HepG2 (cell line): ENCODE measurements at regions not wholly inside any gene's neighbourhood (a gene's known extent, or its start where the extent isn't known, plus 50 kb on each side); places are given as distances from the start of the nearest gene placed in this dataset.

Experiments
- ATAC-seq: fragments of 200-7000 bp; cut with Tn5 transposase; 3 replicates; pipeline ENCODE4 v1.9.1; 2020; ENCODE audit warnings: mild to moderate bottlenecking, moderate library complexity
- BruUV-seq: library from RNA; stranded (reverse); fragments of 400-500 nt; replicated peaks from 2 replicates; lab custom pipeline; 2021; lab: Mats Ljungman, UMichigan
- CTCF ChIA-PET: fragments of 300-600 bp; formaldehyde crosslinking; extraction: SDS; loops from one replicate; lab custom pipeline; 2021; ENCODE audit warnings: low total read pairs, inconsistent platforms, low intra/inter-chr PET ratio; lab: Yijun Ruan, JAX
- POLR2A ChIA-PET: fragments of 350-600 bp; sonication (Branson Sonifier 250); formaldehyde crosslinking; loops from one replicate; lab custom pipeline; 2020; ENCODE audit warnings: antibody characterized with exemption, inconsistent platforms; lab: Yijun Ruan, JAX
- DNase-seq: peaks from one replicate; pipeline ENCODE4 v3.0.0-alpha.2; 2015; ENCODE audit warnings: low spot score
- FAIRE-seq: peaks from 3 replicates; lab custom pipeline; 2011; peaks lifted over from hg19 to GRCh38; lab: Jason Lieb, UNC
- H2AFZ ChIP-seq: one replicate; pipeline ENCODE4 v1.6.1; 2011; ENCODE audit warnings: low read length, inconsistent platforms
- H3K27ac ChIP-seq: fragments of 300-600 bp; 3 replicates; pipeline ENCODE4 v1.8.0; 2011; ENCODE audit warnings: mixed run types, mild to moderate bottlenecking, mixed read lengths, low read length, inconsistent platforms; ENCODE audit not compliant: insufficient read depth; ENCODE audit errors: extremely low read length
- H3K27me3 ChIP-seq, 2 experiments: fragments of 200-600 bp in 1 of 2; 2 replicates in 1 of 2; 3 replicates in 1 of 2; pipeline versions ENCODE4 v1.6.0 to v1.8.0; 2011; ENCODE audit warnings: low read length in 2 of 2, mild to moderate bottlenecking in 2 of 2, moderate library complexity in 2 of 2, inconsistent platforms in 1 of 2; ENCODE audit not compliant: insufficient read depth in 2 of 2, control insufficient read depth in 1 of 2
- H3K36me3 ChIP-seq, 2 experiments: fragments of 200-600 bp in 1 of 2; replicated peaks in 1 of 2; 2 replicates in 1 of 2; 3 replicates in 1 of 2; pipeline versions ENCODE4 v1.5.1 to v1.8.0; 2011; ENCODE audit warnings: low read length in 2 of 2, inconsistent platforms in 1 of 2; ENCODE audit not compliant: insufficient read depth in 2 of 2, control insufficient read depth in 1 of 2
- H3K4me1 ChIP-seq: 2 replicates; pipeline ENCODE4 v1.5.1; 2012; ENCODE audit warnings: low read length, inconsistent platforms; ENCODE audit not compliant: insufficient read depth
- H3K4me2 ChIP-seq: 2 replicates; pipeline ENCODE4 v1.6.0; 2011; ENCODE audit warnings: low read depth, low read length, inconsistent platforms
- H3K4me3 ChIP-seq, 3 experiments: fragments of 200-600 bp in 1 of 3; sonication (generic), shearing (Covaris generic) in 1 of 3; replicated peaks in 1 of 3; 2 replicates each; pipeline ENCODE4 v1.5.1; 2011 to 2016; ENCODE audit warnings: low read length in 3 of 3, inconsistent platforms in 2 of 3, low read depth in 2 of 3, mild to moderate bottlenecking in 2 of 3, control low read depth in 1 of 3, mixed read lengths in 1 of 3; ENCODE audit not compliant: insufficient read depth in 1 of 3
- H3K79me2 ChIP-seq: one replicate; pipeline ENCODE4 v1.6.1; 2011; ENCODE audit warnings: low read length, inconsistent platforms; ENCODE audit not compliant: insufficient read depth
- H3K9ac ChIP-seq: 2 replicates; pipeline ENCODE4 v1.6.0; 2011; ENCODE audit warnings: mild to moderate bottlenecking, low read depth, low read length, inconsistent platforms; ENCODE audit not compliant: insufficient read depth
- H3K9me3 ChIP-seq: 2 replicates; pipeline ENCODE4 v1.5.1; 2012; ENCODE audit warnings: mild to moderate bottlenecking, low read length
- H4K20me1 ChIP-seq: 2 replicates; pipeline ENCODE4 v1.6.0; 2011; ENCODE audit warnings: inconsistent platforms, mild to moderate bottlenecking, low read length, moderate library complexity; ENCODE audit not compliant: insufficient read depth
- NFAT5 ChIP-seq: sonication (generic); formaldehyde crosslinking; IDR thresholded peaks from 2 replicates; pipeline ENCODE4 v1.4.0; 2020; ENCODE audit warnings: missing genetic modification reagents
- SMAD3 ChIP-seq: sonication (generic); formaldehyde crosslinking; IDR thresholded peaks from 2 replicates; pipeline ENCODE4 v1.4.0; 2020; ENCODE audit warnings: missing genetic modification reagents
- TCF12 ChIP-seq, 2 experiments: fragments of 450-650 bp in 1 of 2; sonication (generic) in 1 of 2; formaldehyde crosslinking in 1 of 2; IDR thresholded peaks; 2 replicates each; pipeline versions ENCODE4 v1.6.1 to v1.8.0; 2017 to 2022; ENCODE audit warnings: antibody characterized with exemption in 1 of 2, mild to moderate bottlenecking in 1 of 2, missing genetic modification reagents in 1 of 2, moderate library complexity in 1 of 2
- ZNF264 ChIP-seq: sonication (generic); formaldehyde crosslinking; IDR thresholded peaks from 2 replicates; pipeline ENCODE4 v1.4.0; 2020; ENCODE audit warnings: missing genetic modification reagents
- ZNF367 ChIP-seq: sonication (generic); formaldehyde crosslinking; IDR thresholded peaks from 2 replicates; pipeline ENCODE4 v1.4.0; 2020; ENCODE audit warnings: missing genetic modification reagents, borderline replicate concordance
- ZNF678 ChIP-seq: sonication (generic); formaldehyde crosslinking; IDR thresholded peaks from 2 replicates; pipeline ENCODE4 v1.4.0; 2020; ENCODE audit warnings: mild to moderate bottlenecking, missing genetic modification reagents
- ZSCAN30 ChIP-seq: sonication (generic); formaldehyde crosslinking; IDR thresholded peaks from 2 replicates; pipeline ENCODE4 v1.5.0; 2020; ENCODE audit warnings: mild to moderate bottlenecking, missing genetic modification reagents
- WGBS: methylation state at CpG from one replicate; pipeline ENCODE4 v1.1.6; 2017; ENCODE audit warnings: low lambda C conversion rate; 5-methylcytosine and 5-hydroxymethylcytosine counted together
- in situ Hi-C: cut with HindIII; loops from 2 replicates; pipeline ENCODE4 v1.10.0; 2017; ENCODE audit warnings: low pct_unique_long_range_greater_than_20kb; ENCODE audit not compliant: extremely low pct_ligation_motif_present
- intact Hi-C: fragments of 100-400 bp; cut with micrococcal nuclease; formaldehyde crosslinking; loops from one replicate; pipeline ENCODE4 v1.10.0; 2022; ENCODE audit not compliant: unreplicated experiment
- TF ChIP-seq, protein P1 (sequence below): IDR thresholded peaks from 2 replicates; pipeline ENCODE4 v1.6.1; 2018; ENCODE audit warnings: missing genetic modification reagents, mild to moderate bottlenecking, missing compliant biosample characterization

GRCh38 chr17:36665417-36665816 lies 64.0 kb downstream of the MRM1 start:
- no peak for DNase-seq
- no peak overlapping the region for H3K4me3 ChIP-seq
- no peak for ATAC-seq
- in situ Hi-C loops: no loop called here
- H4K20me1 ChIP-seq: no peaks in the 10 kb centered on the region
- FAIRE-seq: no peak
- H3K27me3 ChIP-seq: peaks cover 3 to 44% of the 10 kb centered on the region in 2 experiments; a peak in 4 of 5 replicates
- no peaks in the 10 kb centered on the region for H3K4me1 ChIP-seq
- intact Hi-C loops: no loop called here
- no peak overlapping the region for H3K9ac ChIP-seq
- no peaks in the 10 kb centered on the region for H3K9me3 ChIP-seq
- no peak for TF ChIP-seq SMAD3 (CRISPR knock-in tag)
- TF ChIP-seq ZSCAN30 (CRISPR knock-in tag): no peak
- TF ChIP-seq TCF12 (IDR thresholded peaks at IDR 0.05): no peak
- no peak for TF ChIP-seq TCF12 (CRISPR knock-in tag; IDR thresholded peaks at IDR 0.05)
- no peak for TF ChIP-seq NFAT5 (CRISPR knock-in tag)
- TF ChIP-seq ZNF264 (CRISPR knock-in tag): no peak
- TF ChIP-seq ZNF678 (CRISPR knock-in tag): no peak
- TF ChIP-seq ZNF367 (CRISPR knock-in tag): no peak
- TF ChIP-seq, protein P1, sequence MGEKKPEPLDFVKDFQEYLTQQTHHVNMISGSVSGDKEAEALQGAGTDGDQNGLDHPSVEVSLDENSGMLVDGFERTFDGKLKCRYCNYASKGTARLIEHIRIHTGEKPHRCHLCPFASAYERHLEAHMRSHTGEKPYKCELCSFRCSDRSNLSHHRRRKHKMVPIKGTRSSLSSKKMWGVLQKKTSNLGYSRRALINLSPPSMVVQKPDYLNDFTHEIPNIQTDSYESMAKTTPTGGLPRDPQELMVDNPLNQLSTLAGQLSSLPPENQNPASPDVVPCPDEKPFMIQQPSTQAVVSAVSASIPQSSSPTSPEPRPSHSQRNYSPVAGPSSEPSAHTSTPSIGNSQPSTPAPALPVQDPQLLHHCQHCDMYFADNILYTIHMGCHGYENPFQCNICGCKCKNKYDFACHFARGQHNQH: no peak
- no peaks in the 10 kb centered on the region for H3K79me2 ChIP-seq
- no peak overlapping the region for H2AFZ ChIP-seq
- H3K4me2 ChIP-seq: no peak overlapping the region
- H3K27ac ChIP-seq: no peak overlapping the region
- no peaks in the 10 kb centered on the region for H3K36me3 ChIP-seq
- no TSS peak for BruUV-seq
- ChIA-PET CTCF (no interaction called here), POLR2A (no interaction called here)
- WGBS: 16% methylated on average over 11 of the region's 11 CpGs
